ENCODE measurements at regions not wholly inside any gene's neighbourhood (a gene's known extent, or its start where the extent isn't known, plus 50 kb on each side); places are given as distances from the start of the nearest gene placed in this dataset.

- no peak for ATAC-seq
- TF ChIP-seq SIN3A (IDR thresholded peaks at IDR 0.05; ENCODE audit: low read depth): no peak
- no peak for TF ChIP-seq SP1 (IDR thresholded peaks at IDR 0.05; ENCODE audit: low read depth)
- no peak for TF ChIP-seq EZH2phosphoT487 (IDR thresholded peaks at IDR 0.05; ENCODE audit: borderline replicate concordance)
- TF ChIP-seq ZNF274 (IDR thresholded peaks at IDR 0.05; ENCODE audit: low read depth, low read length): no peak
- peaks cover 24% of the 10 kb centered on the region for H3K27me3 ChIP-seq (ENCODE audit: insufficient read depth, low read length)
Measured at GRCh38 chr10:117755659-117756014, 213.1 kb downstream of the EMX2 start.

GRCh38 chr10:117757086-117757720, 214.7 kb downstream of the EMX2 start:
- Histone ChIP-seq H3K9ac (ENCODE audit: low read length) (no peak overlapping the region), H3K4me2 (ENCODE audit: low read length) (no peak overlapping the region), H3K9me2 (ENCODE audit: insufficient read depth) (no peaks in the 10 kb centered on the region), H2AFZ (ENCODE audit: low read depth, low read length, poor library complexity, severe bottlenecking) (peak overlapping the region; percentile 95), H3K79me2 (ENCODE audit: insufficient read depth, low read length) (no peaks in the 10 kb centered on the region), H3K27me3 (ENCODE audit: insufficient read depth, low read length) (peaks cover 38% of the 10 kb centered on the region), H3K36me3 (ENCODE audit: control insufficient read depth in 1 of 2, insufficient read depth in 2 of 2, low read length in 2 of 2) (no peaks in the 10 kb centered on the region), H3K27ac (ENCODE audit: low read depth, low read length) (no peak overlapping the region), H4K20me1 (ENCODE audit: insufficient read depth) (no peaks in the 10 kb centered on the region), H3K9me3 (ENCODE audit: control insufficient read depth in 1 of 2, insufficient read depth in 1 of 2, low read depth in 1 of 2, low read length in 2 of 2) (no peaks in the 10 kb centered on the region), H3K4me1 (ENCODE audit: control insufficient read depth in 1 of 2, insufficient read depth in 2 of 2, low read length in 2 of 2) (no peaks in the 10 kb centered on the region), H3K4me3 (replicated peaks in 1 of 2; ENCODE audit: low read depth in 1 of 2, low read length in 2 of 2) (no peak overlapping the region)
- DNase-seq (ENCODE audit: low read depth, low spot score): no peak
- ChIA-PET RAD21 (ENCODE audit: low non-redundant PET in 1 of 2, low total read pairs in 2 of 2, uncharacterized antibody in 2 of 2, unreplicated experiment in 2 of 2) (no interaction called here), POLR2A (no interaction called here), CTCF (interaction anchor here (1.3 kb wide), 1 partner anchor 16 kb away, joined by 3 read pairs; no protein-coding TSS in a partner anchor)
- no TSS peak for BruUV-seq (replicated peaks)
- intact Hi-C loops (cut with micrococcal nuclease): loop anchor here (10.0 kb wide), 1 partner anchor 222 kb away; no protein-coding TSS in a partner anchor
- ATAC-seq: no peak
- no peak for TF ChIP-seq EZH2 (IDR thresholded peaks at IDR 0.05)
- no peak for TF ChIP-seq ZNF274 (IDR thresholded peaks at IDR 0.05; ENCODE audit: low read depth, low read length)
- TF ChIP-seq YY1 (IDR thresholded peaks at IDR 0.05; ENCODE audit: extremely low read depth, insufficient replicate concordance, low read depth, low read length): no peak
- TF ChIP-seq SIN3A (IDR thresholded peaks at IDR 0.05; ENCODE audit: low read depth): no peak
- TF ChIP-seq ATF3 (IDR thresholded peaks at IDR 0.05): no peak
- TF ChIP-seq EGR1 (IDR thresholded peaks at IDR 0.05; ENCODE audit: low read depth): no peak
- TF ChIP-seq SRF (IDR thresholded peaks at IDR 0.05; ENCODE audit: low read depth): no peak
- no peak for TF ChIP-seq SP1 (IDR thresholded peaks at IDR 0.05; ENCODE audit: low read depth)
- no peak for TF ChIP-seq POLR2AphosphoS5 (IDR thresholded peaks at IDR 0.05; ENCODE audit: low read depth, low read length)
- TF ChIP-seq RAD21 (IDR thresholded peaks at IDR 0.05; ENCODE audit: low read depth): no peak
- TF ChIP-seq FOSL1 (IDR thresholded peaks at IDR 0.05; ENCODE audit: low read depth): no peak
- TF ChIP-seq JUND (IDR thresholded peaks at IDR 0.05): no peak
- no peak for TF ChIP-seq ELF1 (IDR thresholded peaks at IDR 0.05; ENCODE audit: borderline replicate concordance, low read depth)
- no peak for TF ChIP-seq ZFX (IDR thresholded peaks at IDR 0.05)
- no peak for TF ChIP-seq ZBTB33 (IDR thresholded peaks at IDR 0.05; ENCODE audit: extremely low read depth, insufficient replicate concordance, low read length)
- TF ChIP-seq TCF7L2 (IDR thresholded peaks at IDR 0.05; ENCODE audit: borderline replicate concordance, extremely low read depth, insufficient read depth, insufficient read length): no peak

More at GRCh38 chr10:117755659-117756014, 213.1 kb downstream of the EMX2 start:
- H3K9me2 ChIP-seq (ENCODE audit: insufficient read depth): no peaks in the 10 kb centered on the region
- CTCF ChIA-PET: interaction anchor here (1.0 kb wide), 1 partner anchor 14 kb away, joined by 3 read pairs; no protein-coding TSS in a partner anchor
- no peak for DNase-seq (ENCODE audit: low read depth, low spot score)
- H2AFZ ChIP-seq (ENCODE audit: low read depth, low read length, poor library complexity, severe bottlenecking): no peak overlapping the region
- no peaks in the 10 kb centered on the region for H3K9me3 ChIP-seq (ENCODE audit: control insufficient read depth in 1 of 2, insufficient read depth in 1 of 2, low read depth in 1 of 2, low read length in 2 of 2)
- POLR2A ChIA-PET: no interaction called here
- H3K4me2 ChIP-seq (ENCODE audit: low read length): no peak overlapping the region
- H3K9ac ChIP-seq (ENCODE audit: low read length): no peak overlapping the region
- H3K4me1 ChIP-seq (ENCODE audit: control insufficient read depth in 1 of 2, insufficient read depth in 2 of 2, low read length in 2 of 2): no peaks in the 10 kb centered on the region
- no peaks in the 10 kb centered on the region for H4K20me1 ChIP-seq (ENCODE audit: insufficient read depth)
- no peak overlapping the region for H3K27ac ChIP-seq (ENCODE audit: low read depth, low read length)
- no peaks in the 10 kb centered on the region for H3K79me2 ChIP-seq (ENCODE audit: insufficient read depth, low read length)
- intact Hi-C loops (cut with micrococcal nuclease): loop anchor here (10.0 kb wide), 1 partner anchor 221 kb away; no protein-coding TSS in a partner anchor
- no TSS peak for BruUV-seq (replicated peaks)
- no peaks in the 10 kb centered on the region for H3K36me3 ChIP-seq (ENCODE audit: control insufficient read depth in 1 of 2, insufficient read depth in 2 of 2, low read length in 2 of 2)
- no peak overlapping the region for H3K4me3 ChIP-seq (replicated peaks in 1 of 2; ENCODE audit: low read depth in 1 of 2, low read length in 2 of 2)
- RAD21 ChIA-PET (ENCODE audit: low non-redundant PET in 1 of 2, low total read pairs in 2 of 2, uncharacterized antibody in 2 of 2, unreplicated experiment in 2 of 2): no interaction called here
